ENCODE measurements at regions not wholly inside any gene's neighbourhood (a gene's known extent, or its start where the extent isn't known, plus 50 kb on each side); places are given as distances from the start of the nearest gene placed in this dataset.
"Not testable (repeated sequence)": the region's sequence is repeated elsewhere in the genome, so short reads cannot be mapped to it uniquely, and the experiment has no call there.

- DNase-seq, result no peak
These were observed 96.7 kb upstream of the RAPGEF2 start for GRCh38 chr4:159006202-159006601.

GRCh38 chr4:159008671-159009070 lies 94.2 kb upstream of the RAPGEF2 start:
- no peak for DNase-seq

DNA sequence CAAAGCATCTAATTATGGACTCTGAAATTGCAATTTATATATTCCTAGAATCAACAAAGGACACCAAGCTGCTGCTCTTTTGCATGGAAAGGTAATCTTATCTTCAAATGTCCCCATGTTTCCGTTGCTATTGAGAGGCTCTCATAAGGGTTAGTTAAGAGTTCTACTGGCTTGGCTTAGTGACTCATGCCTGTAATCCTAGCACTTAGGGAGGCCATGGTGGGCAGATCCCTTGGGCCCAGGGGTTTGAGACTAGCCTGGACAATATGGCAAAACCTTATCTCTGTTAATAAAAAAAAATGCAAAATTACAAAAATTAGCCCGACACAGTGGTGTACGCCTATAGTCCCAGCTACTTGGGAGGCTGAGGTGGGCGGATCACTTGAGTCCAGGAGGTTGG lies 93.4 kb upstream of the RAPGEF2 start:
- DNase-seq, result no peak

DNA sequence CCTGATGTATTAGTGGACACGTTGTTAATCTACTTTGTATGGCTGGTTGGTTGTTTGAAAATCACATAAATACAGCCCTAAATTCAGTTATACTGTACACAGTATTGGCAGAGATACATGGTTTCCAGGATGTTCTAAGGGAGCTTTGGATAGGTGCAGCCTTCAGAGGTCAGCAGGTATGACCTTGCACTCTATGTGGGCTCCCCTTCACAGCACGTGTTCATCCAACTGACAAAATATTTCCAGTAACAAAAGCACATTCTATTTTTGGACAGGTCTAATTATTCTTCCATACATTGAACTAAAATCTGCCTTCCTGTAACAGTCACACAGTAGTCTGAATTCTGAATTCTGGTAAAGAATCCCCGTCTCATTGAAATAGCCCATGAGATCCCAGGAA lies 92.8 kb upstream of the RAPGEF2 start:
- DNase-seq, result no peak

DNA sequence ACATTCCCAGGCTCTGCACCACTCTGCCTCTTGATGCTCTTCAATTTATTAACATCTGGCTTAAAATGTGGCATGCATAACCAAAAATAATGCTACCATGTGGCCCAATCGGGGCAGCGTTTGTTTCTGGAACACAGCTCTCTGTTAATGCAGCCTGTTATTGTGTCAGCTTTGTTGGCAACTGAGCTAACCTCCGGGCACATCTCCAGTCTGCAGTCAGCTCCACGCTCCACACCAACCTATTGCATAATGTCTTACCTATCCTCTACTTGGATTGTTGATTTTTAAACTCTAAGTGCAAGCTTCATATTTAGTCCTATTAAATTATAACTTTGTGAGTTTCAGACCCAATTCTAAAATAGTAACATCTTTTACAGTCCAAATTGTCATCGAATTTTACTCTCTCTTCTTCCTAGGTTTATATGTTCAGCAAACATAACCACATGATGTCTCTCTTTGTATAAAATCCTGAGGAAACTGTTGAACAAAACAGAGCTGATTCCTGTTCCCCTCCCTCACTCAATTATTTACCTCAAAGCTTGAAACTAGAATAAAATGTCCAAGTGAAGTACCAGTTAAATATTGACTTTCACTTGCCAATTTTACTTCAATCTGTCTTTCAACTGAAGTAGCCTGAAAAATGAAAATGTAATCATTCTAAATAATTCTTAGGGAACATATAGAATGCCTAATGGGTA lies 92.2 kb upstream of the RAPGEF2 start:
- peak; percentile 80 for DNase-seq

DNA sequence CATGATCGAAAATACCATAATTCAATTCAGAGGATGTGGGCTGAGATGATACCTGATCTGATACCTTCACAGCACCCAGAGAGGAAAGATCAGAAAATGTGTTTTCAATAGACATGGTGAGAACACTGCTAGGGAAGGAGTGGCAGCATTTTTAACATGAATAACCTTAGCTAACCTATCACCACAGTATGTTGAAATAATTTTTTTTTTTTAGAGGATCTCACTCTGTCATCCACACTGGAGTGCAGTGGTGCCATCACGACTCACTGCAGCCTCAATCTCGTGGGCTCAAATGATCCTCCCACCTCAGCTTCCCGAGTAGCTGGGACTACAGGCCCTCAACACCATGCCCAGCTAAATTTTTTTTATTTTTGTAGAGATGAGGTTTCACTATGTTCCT lies 90.5 kb upstream of the RAPGEF2 start:
- no peak for DNase-seq

GRCh38 chr4:159013692-159014091 lies 89.2 kb upstream of the RAPGEF2 start:
- no peak for DNase-seq

DNA sequence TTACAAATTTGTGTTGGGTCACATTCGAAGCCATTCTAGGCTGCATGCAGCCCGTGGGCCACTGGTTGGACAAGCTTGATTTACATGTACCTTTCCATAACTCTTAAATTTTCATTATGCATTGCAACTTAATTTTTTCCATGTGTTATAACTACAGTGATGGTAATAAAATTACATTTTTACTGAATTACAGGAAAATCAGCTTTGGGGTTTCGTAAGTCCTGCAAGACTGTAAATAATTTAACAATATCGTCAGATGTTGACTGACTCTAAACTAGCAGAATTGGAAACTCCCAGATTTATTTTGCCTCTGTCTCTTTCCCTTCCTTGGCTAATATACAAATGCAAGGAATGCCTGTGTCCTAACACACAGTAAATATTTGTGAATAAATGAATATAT lies 88.0 kb upstream of the RAPGEF2 start:
- no peak for DNase-seq

DNA sequence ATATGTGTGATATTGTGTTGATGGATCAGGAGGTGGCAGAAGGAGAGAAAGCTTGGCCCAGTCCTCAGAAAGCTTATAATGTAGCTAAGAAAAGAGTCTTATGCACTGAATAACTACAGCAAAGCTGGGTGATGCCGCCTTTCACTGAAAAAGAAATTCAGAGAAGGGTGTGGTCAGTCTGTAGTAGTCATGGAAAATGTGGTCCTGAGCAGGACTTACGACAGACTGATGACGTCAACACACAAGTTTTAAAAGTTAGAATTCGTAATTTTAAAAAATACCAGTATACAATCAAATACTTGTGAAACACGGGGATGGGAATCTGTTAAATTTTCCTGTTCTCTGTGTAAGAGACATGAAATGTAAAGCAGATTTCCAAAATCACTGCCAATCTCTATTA lies 87.0 kb upstream of the RAPGEF2 start:
- no peak for DNase-seq

DNA sequence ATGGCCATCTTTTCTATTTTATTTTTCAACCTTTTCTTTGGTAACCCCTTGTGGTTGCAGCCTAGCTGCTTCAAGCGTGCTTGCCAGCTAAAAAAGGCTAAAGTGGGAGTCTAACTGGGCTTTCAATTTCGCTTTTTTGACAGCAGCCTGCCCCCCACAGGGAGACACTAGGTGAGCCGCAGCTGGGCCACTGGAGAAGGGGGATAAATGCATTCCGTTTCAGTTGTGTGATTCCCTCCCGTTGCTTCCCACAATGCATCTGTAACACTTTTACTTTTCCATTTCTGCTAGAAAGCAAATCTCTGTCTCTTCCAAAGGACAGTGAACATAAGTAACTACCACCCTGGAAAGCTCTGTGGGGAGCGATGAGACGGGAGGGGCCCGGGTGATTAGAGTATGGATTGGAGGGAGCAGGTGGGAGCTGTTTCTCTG lies 86.3 kb upstream of the RAPGEF2 start:
- DNase-seq, result peak; percentile 68

DNA sequence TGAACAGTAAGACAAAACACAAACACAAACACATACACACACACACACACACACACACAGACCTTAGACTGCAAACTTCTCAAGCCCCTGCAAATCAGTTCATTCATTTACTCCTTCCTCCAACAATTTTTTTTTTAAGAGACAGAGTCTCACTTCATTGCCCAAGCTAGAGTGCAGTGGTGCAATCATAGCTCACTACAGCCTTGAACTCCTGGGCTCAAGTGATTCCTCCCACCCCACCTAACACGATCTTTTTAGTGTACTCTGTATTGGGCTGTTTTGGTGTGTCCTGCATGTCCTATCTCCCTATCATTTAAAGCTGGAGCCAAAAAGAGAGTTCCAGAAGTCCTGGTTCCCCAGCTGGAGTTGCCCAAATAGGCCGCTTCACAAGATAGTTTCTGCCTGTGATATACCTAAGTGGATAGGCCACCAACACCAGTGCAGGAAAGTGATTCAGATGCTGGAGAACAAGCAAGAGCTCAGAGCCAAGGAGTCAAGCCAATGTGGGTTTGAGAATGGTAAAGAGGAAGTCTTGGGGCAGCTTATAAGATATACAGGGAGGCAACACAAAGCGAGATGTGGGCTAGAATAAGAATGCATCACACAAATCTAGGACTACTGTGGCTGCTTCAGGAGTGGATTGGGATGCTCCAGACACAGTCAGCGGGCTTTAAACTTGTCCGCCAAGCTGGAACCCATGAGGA lies 85.4 kb upstream of the RAPGEF2 start:
- DNase-seq, result no peak

DNA sequence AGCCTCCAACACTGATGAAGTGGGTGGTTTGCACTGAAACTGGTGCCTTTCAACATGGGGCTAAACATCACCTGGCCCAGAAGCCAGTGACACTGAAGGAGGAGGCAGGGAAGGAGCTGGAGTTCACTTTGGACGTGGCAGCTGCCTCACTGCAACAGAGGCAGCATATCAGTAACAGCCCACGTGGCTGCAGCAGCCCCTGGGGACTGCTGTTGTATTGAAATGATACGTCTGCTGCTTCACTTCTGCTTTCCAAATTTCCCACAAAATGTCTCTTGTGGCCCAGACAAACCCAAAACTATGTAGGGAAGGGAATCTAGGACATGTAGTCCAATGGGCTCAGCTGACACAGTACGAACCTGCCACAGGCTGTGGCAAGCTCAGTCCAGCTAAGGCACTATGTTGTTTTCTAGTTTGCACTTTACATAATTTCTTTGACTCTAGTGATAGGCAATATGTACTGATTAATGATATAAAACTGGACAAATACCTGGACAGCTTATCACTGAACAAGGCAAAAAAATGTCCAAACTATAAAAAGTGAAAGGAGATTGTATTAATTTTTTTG lies 84.7 kb upstream of the RAPGEF2 start:
- DNase-seq, result no peak

DNA sequence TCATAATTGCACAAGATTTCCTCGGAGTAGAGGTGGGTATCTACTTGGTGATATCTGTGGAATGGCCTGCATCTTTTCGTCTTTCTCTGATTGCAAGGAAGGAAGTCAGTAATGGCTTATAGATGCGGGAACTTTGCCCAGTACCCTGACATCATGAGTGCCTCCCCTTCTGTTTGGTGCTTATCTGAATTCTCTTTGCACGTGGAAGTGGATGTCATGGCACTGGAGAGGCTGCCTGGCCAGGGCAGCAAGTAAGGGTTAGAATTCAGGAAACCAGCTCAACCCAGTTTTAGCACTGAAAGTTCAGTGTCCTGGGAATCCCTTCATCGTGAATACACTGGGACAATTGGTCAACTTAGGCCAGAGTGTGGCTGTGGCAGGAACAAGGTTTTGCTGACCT lies 83.5 kb upstream of the RAPGEF2 start:
- no peak for DNase-seq

DNA sequence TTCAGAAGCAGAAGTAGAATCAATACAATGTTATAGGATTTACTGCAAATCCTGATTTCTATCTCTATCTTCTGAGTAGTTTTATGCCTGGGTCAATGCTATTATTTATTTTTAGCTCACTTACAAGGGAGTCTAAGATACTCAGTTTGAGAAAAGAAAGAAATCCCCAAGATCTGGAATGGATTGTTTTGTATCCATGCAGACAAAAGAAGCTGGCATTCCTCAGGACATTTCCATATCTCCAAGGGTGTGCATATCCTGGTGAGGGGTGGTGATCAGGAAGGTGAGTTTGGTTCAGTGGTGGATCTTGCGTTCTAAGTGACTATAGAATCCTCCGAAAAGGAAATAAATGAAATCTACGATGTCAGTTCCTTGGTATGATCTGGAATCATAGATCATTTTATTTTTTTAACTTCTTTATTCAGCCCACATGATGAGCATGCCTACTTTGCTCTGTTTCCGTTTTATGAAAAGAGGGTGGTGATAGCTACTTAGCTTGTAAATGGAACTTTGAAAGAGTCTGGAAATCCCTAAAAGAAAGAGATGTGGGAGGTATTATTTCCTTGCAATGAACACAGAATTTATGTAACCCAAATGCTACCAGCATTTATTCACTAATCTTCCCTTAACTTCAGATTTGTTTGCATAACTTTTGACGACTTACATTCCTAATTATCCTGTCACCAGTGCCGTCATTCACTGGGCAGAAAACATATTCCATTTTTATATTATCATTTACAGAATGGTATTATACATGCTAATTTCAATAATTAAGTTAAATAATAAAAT lies 81.1 kb upstream of the RAPGEF2 start:
- no peak for DNase-seq

DNA sequence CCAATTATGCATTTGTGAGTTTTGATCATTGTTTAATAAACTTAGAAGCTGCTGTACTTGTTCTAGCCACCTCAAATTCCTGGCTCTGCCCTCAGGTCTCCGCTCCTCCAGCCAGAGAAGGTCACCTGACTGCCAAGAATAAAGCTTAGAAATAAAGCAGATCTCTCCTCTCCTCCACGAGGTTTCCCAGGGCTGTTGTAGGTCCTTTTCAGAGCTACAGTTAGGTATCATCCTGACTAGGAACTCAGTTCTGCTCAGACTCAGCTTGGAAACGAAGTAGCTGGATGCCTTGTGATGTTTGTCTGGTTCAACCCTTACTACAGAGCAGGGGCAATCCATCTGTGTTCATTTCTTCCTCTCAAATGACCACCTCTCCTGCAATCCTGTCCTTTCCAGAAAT lies 79.1 kb upstream of the RAPGEF2 start:
- DNase-seq, result no peak

- DNase-seq, result no peak
These were observed 78.6 kb upstream of the RAPGEF2 start for GRCh38 chr4:159024266-159024665.

DNA sequence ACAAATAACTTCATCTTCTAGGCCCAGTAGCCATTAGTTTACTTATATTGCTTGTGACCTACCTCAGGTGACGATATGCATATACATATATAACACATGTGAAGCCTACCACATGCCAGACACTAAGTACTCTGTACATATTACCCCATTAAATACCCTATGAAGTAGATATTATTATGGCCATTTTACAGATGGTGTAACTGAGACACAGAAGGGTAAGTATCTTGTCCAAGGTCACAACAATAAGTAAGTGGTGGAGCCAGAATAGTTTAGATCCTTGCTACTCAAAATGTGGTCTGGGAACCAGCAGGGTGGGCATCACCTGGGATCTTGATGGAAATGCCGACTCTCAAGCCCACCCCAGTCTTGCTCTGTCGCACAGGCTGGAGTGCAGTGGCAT lies 78.1 kb upstream of the RAPGEF2 start:
- no peak for DNase-seq

- no peak for DNase-seq
These were observed 76.5 kb upstream of the RAPGEF2 start for GRCh38 chr4:159026329-159026728.

DNA sequence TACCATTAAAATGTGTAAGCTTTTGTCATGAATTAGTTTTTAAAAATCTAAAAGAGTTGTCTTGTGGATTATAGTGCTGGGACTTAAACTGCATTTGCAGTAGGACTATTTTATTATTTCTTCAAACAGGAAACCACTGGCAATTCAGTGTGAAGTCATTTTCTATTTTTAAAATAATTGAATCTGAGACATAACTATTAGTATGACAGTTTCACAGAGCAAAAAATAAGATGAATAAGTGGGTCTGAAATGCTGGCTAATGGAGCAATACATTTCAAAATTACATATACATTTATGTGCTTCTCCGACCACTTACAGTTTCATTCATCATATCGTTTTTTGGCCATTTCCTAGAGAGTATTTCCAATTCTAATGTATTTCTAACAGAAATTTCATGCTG lies 75.3 kb upstream of the RAPGEF2 start:
- no peak for DNase-seq

- no peak for DNase-seq
These were observed 73.4 kb upstream of the RAPGEF2 start for GRCh38 chr4:159029481-159029880.

DNA sequence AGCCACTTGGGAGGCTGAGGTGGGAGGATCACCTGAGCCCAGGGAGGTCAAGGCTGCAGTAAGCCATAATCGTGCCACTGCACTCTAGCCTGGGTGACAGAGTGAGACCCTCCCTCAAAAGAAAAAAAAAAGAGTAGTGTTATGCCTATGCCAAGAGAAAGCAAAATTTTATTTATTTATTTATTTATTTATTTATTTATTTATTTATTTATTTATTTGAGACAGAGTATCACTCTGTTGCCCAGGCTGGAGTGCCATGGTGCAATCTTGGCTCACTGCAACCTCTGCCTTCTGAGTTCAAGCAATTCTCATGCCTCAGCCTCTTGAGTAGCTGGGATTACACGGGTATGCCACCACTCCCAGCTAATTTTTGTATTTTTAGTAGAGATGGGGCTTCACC lies 72.6 kb upstream of the RAPGEF2 start:
- DNase-seq, result not testable (repeated sequence)

DNA sequence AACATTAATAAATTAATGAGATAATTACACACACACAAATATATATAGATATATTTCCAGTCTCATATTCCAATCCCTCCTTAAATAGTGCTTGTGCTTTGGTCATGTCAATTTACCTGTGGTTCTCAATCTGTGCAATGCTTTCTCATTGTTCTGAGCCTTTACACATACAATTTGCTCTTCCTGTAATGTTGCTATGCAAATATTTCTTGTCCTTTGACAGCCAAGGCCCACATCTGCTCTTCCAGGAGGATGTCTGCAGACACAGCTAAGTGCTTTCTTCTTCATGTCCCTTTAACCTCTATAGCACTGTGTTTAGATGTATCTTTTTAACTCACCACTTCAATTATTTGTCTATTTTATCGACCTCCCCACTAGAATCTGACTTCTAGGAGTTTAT lies 67.3 kb upstream of the RAPGEF2 start:
- no peak for DNase-seq

DNA sequence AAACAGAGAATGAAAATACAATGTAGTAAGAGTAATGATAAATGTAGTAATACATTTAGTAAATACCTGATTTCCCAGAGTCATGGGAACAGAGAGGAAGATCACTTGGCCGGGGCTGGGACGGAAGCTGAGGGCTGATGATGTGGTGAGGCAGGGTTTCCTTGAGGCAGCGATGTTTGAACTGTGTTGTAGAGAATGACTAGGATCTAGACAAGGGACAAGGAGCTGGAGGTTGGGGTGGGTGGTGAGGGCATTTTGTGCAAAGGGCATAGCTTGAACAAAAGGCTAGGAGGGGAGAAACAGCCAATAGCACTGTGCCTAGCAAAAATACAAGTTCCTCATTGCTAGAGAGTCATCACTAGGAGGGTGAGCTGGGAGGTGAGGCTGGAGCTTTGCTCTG lies 64.3 kb upstream of the RAPGEF2 start:
- no peak for DNase-seq
